SU-DHL-6 (cell line): ENCODE measurements at regions not wholly inside any gene's neighbourhood (a gene's known extent, or its start where the extent isn't known, plus 50 kb on each side); places are given as distances from the start of the nearest gene placed in this dataset.

Source experiments
- H2AFZ ChIP-seq: fragments of 200-600 bp; sonication (generic); 2 replicates; pipeline ENCODE4 v1.6.1; 2014; ENCODE audit warnings: low read depth, mild to moderate bottlenecking, moderate library complexity, mixed read lengths, antibody characterized with exemption, low read length; ENCODE audit not compliant: severe bottlenecking
- H3F3A ChIP-seq: fragments of 200-600 bp; shearing (Covaris generic); 2 replicates; pipeline ENCODE4 v1.6.0; 2016; ENCODE audit warnings: antibody characterized with exemption, mild to moderate bottlenecking; ENCODE audit not compliant: insufficient read depth
- H3K27ac ChIP-seq: fragments of 200-600 bp; sonication (generic); 2 replicates; pipeline ENCODE4 v1.5.1; 2016; ENCODE audit warnings: low read depth, mild to moderate bottlenecking, low read length, moderate library complexity, mixed read lengths
- H3K27me3 ChIP-seq: fragments of 200-600 bp; sonication (generic), shearing (Covaris generic); 2 replicates; pipeline ENCODE4 v1.6.0; 2014; ENCODE audit warnings: mild to moderate bottlenecking, low read length
- H3K36me3 ChIP-seq: fragments of 200-600 bp; sonication (generic); 2 replicates; pipeline ENCODE4 v1.6.1; 2014; ENCODE audit warnings: mild to moderate bottlenecking, low read length, mixed read lengths
- H3K4me2 ChIP-seq: fragments of 300-600, 200-600 bp; shearing (Covaris generic), sonication (generic); 2 replicates; pipeline ENCODE4 v1.6.0; 2014; ENCODE audit warnings: low read length, low read depth, mild to moderate bottlenecking; ENCODE audit not compliant: poor library complexity, severe bottlenecking
- H3K4me3 ChIP-seq: fragments of 200-600 bp; sonication (generic); 2 replicates; pipeline ENCODE4 v1.5.1; 2014; ENCODE audit warnings: antibody characterized with exemption, low read length, mild to moderate bottlenecking, mixed read lengths; ENCODE audit not compliant: insufficient read depth, poor library complexity, severe bottlenecking
- H3K79me2 ChIP-seq: fragments of 200-600 bp; sonication (generic); 2 replicates; pipeline ENCODE4 v1.6.1; 2014; ENCODE audit warnings: mild to moderate bottlenecking, low read length, moderate library complexity; ENCODE audit not compliant: insufficient read depth
- H3K9ac ChIP-seq: fragments of 200-600 bp; sonication (generic); 2 replicates; pipeline ENCODE4 v1.7.0; 2014; ENCODE audit warnings: mild to moderate bottlenecking, low read length
- H3K9me2 ChIP-seq: fragments of 200-600 bp; sonication (generic); replicated peaks from 2 replicates; pipeline ENCODE4 v1.6.1; 2014; ENCODE audit warnings: low read length; ENCODE audit not compliant: insufficient read depth
- H3K9me3 ChIP-seq: fragments of 200-600 bp; sonication (generic); 2 replicates; pipeline ENCODE4 v1.6.1; 2014; ENCODE audit warnings: low read length, mixed read lengths; ENCODE audit not compliant: insufficient read depth
- H4K20me1 ChIP-seq: fragments of 200-600 bp; sonication (generic); 2 replicates; pipeline ENCODE4 v1.6.1; 2014; ENCODE audit warnings: low read depth, mild to moderate bottlenecking, antibody characterized with exemption, low read length, moderate library complexity, mixed read lengths
- EZH2phosphoT487 ChIP-seq: fragments of 200-600 bp; sonication (generic), shearing (Covaris generic); conservative IDR thresholded peaks from 2 replicates; pipeline ENCODE4 v1.6.1; 2018; ENCODE audit warnings: mild to moderate bottlenecking, antibody characterized with exemption, low read length, moderate library complexity, mixed read lengths
- TF ChIP-seq, protein P1 (sequence below): fragments of 200-600 bp; sonication (generic); IDR thresholded peaks from one replicate; pipeline ENCODE4 v1.5.1; 2017; ENCODE audit warnings: antibody characterized with exemption, mild to moderate bottlenecking, low read length, moderate library complexity; ENCODE audit not compliant: insufficient read depth, poor library complexity, severe bottlenecking

DNA sequence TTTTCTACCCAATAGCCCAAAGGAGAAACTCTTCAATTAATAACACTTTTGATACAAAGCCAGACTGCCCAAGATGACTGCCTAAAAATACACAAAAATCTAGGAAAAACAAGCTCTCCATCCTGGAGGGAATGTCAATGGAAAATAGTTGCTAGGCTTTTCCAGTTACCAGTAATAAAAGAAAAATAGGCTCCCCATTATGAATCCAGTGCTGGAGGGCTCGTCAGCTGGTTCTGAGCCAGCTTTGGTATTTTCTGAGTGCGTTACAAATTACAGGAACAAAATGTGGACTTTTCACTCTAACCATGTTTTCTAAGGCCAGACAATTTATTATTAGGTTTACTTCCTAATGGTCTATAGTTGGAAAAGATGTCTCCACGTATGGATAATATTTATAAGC, 414.5 kb downstream of the ACTL7B start:
- Histone ChIP-seq H3K9ac (no peak overlapping the region), H3K4me3 (no peak overlapping the region), H3K27ac (no peak overlapping the region), H3K9me2 (no peaks in the 10 kb centered on the region), H3K27me3 (no peaks in the 10 kb centered on the region), H3F3A (no peaks in the 10 kb centered on the region), H3K9me3 (no peaks in the 10 kb centered on the region), H3K4me2 (no peak overlapping the region), H3K79me2 (no peaks in the 10 kb centered on the region), H4K20me1 (no peaks in the 10 kb centered on the region), H3K36me3 (no peaks in the 10 kb centered on the region), H2AFZ (no peak overlapping the region)
- TF ChIP-seq, protein P1, sequence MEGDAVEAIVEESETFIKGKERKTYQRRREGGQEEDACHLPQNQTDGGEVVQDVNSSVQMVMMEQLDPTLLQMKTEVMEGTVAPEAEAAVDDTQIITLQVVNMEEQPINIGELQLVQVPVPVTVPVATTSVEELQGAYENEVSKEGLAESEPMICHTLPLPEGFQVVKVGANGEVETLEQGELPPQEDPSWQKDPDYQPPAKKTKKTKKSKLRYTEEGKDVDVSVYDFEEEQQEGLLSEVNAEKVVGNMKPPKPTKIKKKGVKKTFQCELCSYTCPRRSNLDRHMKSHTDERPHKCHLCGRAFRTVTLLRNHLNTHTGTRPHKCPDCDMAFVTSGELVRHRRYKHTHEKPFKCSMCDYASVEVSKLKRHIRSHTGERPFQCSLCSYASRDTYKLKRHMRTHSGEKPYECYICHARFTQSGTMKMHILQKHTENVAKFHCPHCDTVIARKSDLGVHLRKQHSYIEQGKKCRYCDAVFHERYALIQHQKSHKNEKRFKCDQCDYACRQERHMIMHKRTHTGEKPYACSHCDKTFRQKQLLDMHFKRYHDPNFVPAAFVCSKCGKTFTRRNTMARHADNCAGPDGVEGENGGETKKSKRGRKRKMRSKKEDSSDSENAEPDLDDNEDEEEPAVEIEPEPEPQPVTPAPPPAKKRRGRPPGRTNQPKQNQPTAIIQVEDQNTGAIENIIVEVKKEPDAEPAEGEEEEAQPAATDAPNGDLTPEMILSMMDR, result no peak
- TF ChIP-seq EZH2phosphoT487, result no peak

DNA sequence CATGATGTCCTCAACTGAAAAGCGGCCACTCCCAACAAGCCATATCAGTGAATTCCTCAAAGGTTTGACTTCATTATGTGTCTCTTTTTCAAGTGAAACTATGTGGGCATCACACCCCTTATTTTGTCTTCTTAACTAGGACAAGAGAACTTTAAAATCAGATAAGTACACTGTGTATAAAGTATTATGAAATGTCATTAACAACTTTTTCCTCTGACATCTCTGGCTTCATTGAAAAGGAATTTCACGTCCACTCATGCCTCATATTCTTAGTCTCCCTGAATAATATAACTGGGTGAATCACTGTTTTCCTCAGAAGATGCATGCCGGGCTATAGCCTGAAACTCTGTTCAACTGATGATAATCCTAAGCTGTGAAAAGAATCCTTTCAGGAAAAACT, 415.8 kb downstream of the ACTL7B start:
- Histone ChIP-seq H3K36me3 (no peaks in the 10 kb centered on the region), H3K27ac (no peak overlapping the region), H3K4me3 (no peak overlapping the region), H3K4me2 (no peak overlapping the region), H3K27me3 (no peaks in the 10 kb centered on the region), H3K9me3 (no peaks in the 10 kb centered on the region), H3K79me2 (no peaks in the 10 kb centered on the region), H4K20me1 (no peaks in the 10 kb centered on the region), H3F3A (no peaks in the 10 kb centered on the region), H3K9me2 (no peaks in the 10 kb centered on the region), H2AFZ (no peak overlapping the region), H3K9ac (no peak overlapping the region)
- TF ChIP-seq, protein P1, result no peak
- TF ChIP-seq EZH2phosphoT487, result no peak

DNA sequence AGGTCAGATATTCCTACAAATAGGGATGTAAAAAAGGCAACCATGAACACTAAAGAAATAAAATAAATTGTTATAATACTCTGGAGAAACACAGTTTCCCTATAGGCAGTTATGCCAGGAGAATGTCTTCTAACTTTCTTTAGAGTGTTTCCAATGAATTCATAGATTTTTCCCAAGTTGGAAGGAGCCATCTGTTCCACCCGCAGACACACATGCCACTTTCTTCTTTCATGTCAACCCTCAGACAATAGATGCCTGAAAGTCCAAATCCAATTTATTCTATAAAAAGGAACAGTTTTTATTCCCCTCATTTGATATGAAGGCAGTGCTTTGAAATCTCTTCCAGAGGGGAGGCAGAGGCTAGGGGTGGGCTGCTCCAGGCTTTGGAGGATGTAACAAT, 418.1 kb downstream of the ACTL7B start:
- no peaks in the 10 kb centered on the region for H3K27me3 ChIP-seq
- H3K4me3 ChIP-seq, result no peak overlapping the region
- no peak overlapping the region for H2AFZ ChIP-seq
- no peaks in the 10 kb centered on the region for H3F3A ChIP-seq
- H3K9me3 ChIP-seq, result no peaks in the 10 kb centered on the region
- H4K20me1 ChIP-seq, result no peaks in the 10 kb centered on the region
- no peak overlapping the region for H3K27ac ChIP-seq
- no peak for TF ChIP-seq EZH2phosphoT487
- no peak overlapping the region for H3K4me2 ChIP-seq
- H3K79me2 ChIP-seq, result no peaks in the 10 kb centered on the region
- no peaks in the 10 kb centered on the region for H3K9me2 ChIP-seq
- no peaks in the 10 kb centered on the region for H3K36me3 ChIP-seq
- H3K9ac ChIP-seq, result no peak overlapping the region

DNA sequence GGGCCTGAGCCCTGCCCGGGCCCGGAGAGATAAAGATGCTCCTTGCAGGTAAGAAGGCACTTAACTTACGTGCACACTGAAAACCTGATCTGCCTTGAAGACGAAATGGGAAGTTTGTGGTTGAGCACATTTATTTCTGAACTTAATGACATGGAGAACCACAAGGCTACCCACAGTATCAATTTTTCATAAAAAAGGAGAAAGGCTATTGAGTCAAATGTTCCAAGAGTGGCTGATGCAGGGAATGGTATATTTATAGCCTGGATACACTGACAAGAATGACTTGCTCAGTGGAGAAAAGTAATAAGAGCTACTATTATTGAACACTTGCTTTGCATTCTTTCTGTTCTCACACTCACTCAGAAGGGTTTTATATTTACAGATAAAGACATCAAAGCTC, 419.3 kb downstream of the ACTL7B start:
- Histone ChIP-seq H3K9me3 (no peaks in the 10 kb centered on the region), H3K36me3 (no peaks in the 10 kb centered on the region), H3K79me2 (no peaks in the 10 kb centered on the region), H3K27me3 (no peaks in the 10 kb centered on the region), H3K4me2 (no peak overlapping the region), H3F3A (no peaks in the 10 kb centered on the region), H3K9me2 (no peaks in the 10 kb centered on the region), H3K4me3 (no peak overlapping the region), H4K20me1 (no peaks in the 10 kb centered on the region), H2AFZ (no peak overlapping the region), H3K27ac (no peak overlapping the region), H3K9ac (no peak overlapping the region)
- no peak for TF ChIP-seq EZH2phosphoT487
- TF ChIP-seq, protein P1, result no peak
